Loucy (cell line): ENCODE measurements at regions not wholly inside any gene's neighbourhood (a gene's known extent, or its start where the extent isn't known, plus 50 kb on each side); places are given as distances from the start of the nearest gene placed in this dataset.

Experiments used
- H2AFZ ChIP-seq: fragments of 200-600 bp; sonication (generic); 2 replicates; pipeline ENCODE4 v1.6.0; 2016; ENCODE audit warnings: antibody characterized with exemption, mild to moderate bottlenecking, low read length, moderate library complexity
- H3F3A ChIP-seq: fragments of 200-600 bp; 2 replicates; pipeline ENCODE4 v1.6.0; 2016; ENCODE audit warnings: antibody characterized with exemption, low read depth, mild to moderate bottlenecking
- H3K27me3 ChIP-seq: fragments of 200-600 bp; sonication (generic); 2 replicates; pipeline ENCODE4 v1.6.1; 2014; ENCODE audit warnings: low read length, mild to moderate bottlenecking; ENCODE audit not compliant: insufficient read depth, poor library complexity, severe bottlenecking
- H3K36me3 ChIP-seq: fragments of 200-600 bp; sonication (generic); 2 replicates; pipeline ENCODE4 v1.6.1; 2016; ENCODE audit warnings: low read length; ENCODE audit not compliant: insufficient read depth
- H3K4me1 ChIP-seq: fragments of 200-600 bp; sonication (generic); 2 replicates; pipeline ENCODE4 v1.5.1; 2014; ENCODE audit warnings: low read length, mild to moderate bottlenecking; ENCODE audit not compliant: insufficient read depth, poor library complexity, severe bottlenecking
- H3K4me2 ChIP-seq: fragments of 200-600 bp; sonication (generic); 2 replicates; pipeline ENCODE4 v1.6.0; 2014; ENCODE audit warnings: antibody characterized with exemption, low read length, low read depth, mild to moderate bottlenecking; ENCODE audit not compliant: poor library complexity, severe bottlenecking
- H3K4me3 ChIP-seq: fragments of 200-600 bp; sonication (generic); 2 replicates; pipeline ENCODE4 v1.5.1; 2014; ENCODE audit warnings: low read length, mild to moderate bottlenecking, mixed read lengths; ENCODE audit not compliant: poor library complexity, severe bottlenecking
- H3K79me2 ChIP-seq: fragments of 200-600 bp; sonication (generic); 2 replicates; pipeline ENCODE4 v1.6.1; 2014; ENCODE audit warnings: low read length; ENCODE audit not compliant: insufficient read depth
- H3K9ac ChIP-seq: fragments of 200-600 bp; sonication (generic); 2 replicates; pipeline ENCODE4 v1.6.0; 2014; ENCODE audit warnings: mild to moderate bottlenecking, low read depth, low read length, moderate library complexity; ENCODE audit not compliant: poor library complexity, severe bottlenecking
- H3K9me2 ChIP-seq: fragments of 200-600 bp; sonication (generic); replicated peaks from 2 replicates; pipeline ENCODE4 v1.6.1; 2016; ENCODE audit warnings: low read depth, low read length, mixed read lengths
- H3K9me3 ChIP-seq: fragments of 200-600 bp; sonication (generic); 2 replicates; pipeline ENCODE4 v1.6.1; 2014; ENCODE audit warnings: mild to moderate bottlenecking, antibody characterized with exemption, low read length, low read depth; ENCODE audit not compliant: insufficient read depth
- H4K20me1 ChIP-seq: fragments of 200-600 bp; sonication (generic); 2 replicates; pipeline ENCODE4 v1.6.0; 2014; ENCODE audit warnings: antibody characterized with exemption, low read length, mild to moderate bottlenecking; ENCODE audit not compliant: insufficient read depth, poor library complexity, severe bottlenecking
- EZH2phosphoT487 ChIP-seq: fragments of 200-600 bp; IDR thresholded peaks from 2 replicates; pipeline ENCODE4 v1.6.1; 2018; ENCODE audit warnings: antibody characterized with exemption, mild to moderate bottlenecking, moderate library complexity, borderline replicate concordance
- TF ChIP-seq, protein P1 (sequence below): fragments of 200-600 bp; sonication (generic); conservative IDR thresholded peaks from 2 replicates; pipeline ENCODE4 v1.5.1; 2014; ENCODE audit warnings: mild to moderate bottlenecking, antibody characterized with exemption, low read length

DNA sequence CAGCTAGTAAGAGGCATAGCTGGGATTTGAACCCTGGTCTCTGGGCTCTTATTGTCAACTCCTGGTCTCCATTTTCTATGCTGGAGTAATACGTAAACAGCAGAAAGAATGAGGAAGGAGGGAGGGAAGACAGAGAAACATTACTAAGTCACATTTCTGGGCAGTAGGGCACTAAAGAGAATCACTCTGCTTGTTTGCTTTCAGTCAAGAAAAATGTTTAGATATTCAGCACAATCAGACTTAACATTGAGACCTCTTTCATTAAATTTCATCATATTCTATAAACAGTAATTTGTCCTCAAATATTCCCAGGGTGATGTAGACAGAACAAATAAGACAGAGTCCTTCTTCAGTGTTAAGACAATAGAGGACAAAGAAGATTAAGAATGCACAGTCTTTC lies 67.7 kb upstream of the BNC1 start:
- Histone ChIP-seq H3K4me3 (no peak overlapping the region), H4K20me1 (no peaks in the 10 kb centered on the region), H3K9ac (no peak overlapping the region)

DNA sequence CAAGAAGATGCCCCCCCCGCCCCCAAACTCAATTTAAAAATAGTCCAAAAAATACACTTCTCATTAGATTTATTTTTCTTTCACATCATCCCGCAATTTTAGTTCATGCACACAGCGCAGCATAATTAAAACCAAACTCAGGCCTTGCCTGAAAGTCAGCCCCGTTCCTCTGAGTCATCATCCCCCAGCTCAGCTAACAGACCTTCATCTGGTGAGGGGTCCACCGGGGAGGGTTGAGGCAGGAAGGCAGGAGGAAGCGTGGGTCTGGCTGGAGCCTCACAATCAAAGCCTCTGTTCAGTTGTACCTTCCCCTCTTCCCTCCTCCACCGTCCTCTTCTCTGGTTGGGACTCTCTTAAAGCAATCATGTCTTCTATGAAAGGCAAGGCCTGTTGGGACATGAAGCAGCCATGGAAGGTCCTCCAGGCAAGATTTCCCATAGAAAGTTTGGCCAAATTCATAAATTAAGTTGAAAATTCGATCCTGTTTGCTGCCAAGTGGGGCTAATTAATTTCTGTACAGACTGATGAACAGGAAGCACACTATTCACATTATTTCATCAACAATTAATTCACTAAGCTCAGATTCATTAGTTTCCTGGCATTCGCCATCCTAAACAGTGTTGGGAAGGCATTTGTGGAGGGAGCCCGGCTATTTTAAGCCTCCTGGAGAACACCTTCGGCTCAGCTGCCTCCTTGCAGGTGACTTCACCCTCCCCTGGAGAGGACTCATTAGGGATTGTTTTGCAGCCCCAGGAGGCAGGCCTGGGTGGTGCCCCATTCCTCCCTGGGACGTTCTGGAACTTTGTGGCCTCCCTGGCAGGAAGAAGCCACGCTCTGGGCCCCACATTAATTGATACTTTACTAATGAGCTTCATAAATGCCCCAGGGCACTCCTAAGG lies 72.3 kb upstream of the BNC1 start:
- Histone ChIP-seq H3K36me3 (no peaks in the 10 kb centered on the region), H2AFZ (peak overlapping the region; percentile 49; the same call in 1 of the 2 replicates), H3K4me3 (no peak overlapping the region), H3F3A (no peaks in the 10 kb centered on the region), H3K9me3 (no peaks in the 10 kb centered on the region), H3K4me1 (no peaks in the 10 kb centered on the region), H3K79me2 (no peaks in the 10 kb centered on the region), H3K9ac (no peak overlapping the region), H3K27me3 (no peaks in the 10 kb centered on the region), H4K20me1 (no peaks in the 10 kb centered on the region), H3K4me2 (no peak overlapping the region), H3K9me2 (no peaks in the 10 kb centered on the region)
- TF ChIP-seq EZH2phosphoT487 = no peak
- TF ChIP-seq, protein P1, sequence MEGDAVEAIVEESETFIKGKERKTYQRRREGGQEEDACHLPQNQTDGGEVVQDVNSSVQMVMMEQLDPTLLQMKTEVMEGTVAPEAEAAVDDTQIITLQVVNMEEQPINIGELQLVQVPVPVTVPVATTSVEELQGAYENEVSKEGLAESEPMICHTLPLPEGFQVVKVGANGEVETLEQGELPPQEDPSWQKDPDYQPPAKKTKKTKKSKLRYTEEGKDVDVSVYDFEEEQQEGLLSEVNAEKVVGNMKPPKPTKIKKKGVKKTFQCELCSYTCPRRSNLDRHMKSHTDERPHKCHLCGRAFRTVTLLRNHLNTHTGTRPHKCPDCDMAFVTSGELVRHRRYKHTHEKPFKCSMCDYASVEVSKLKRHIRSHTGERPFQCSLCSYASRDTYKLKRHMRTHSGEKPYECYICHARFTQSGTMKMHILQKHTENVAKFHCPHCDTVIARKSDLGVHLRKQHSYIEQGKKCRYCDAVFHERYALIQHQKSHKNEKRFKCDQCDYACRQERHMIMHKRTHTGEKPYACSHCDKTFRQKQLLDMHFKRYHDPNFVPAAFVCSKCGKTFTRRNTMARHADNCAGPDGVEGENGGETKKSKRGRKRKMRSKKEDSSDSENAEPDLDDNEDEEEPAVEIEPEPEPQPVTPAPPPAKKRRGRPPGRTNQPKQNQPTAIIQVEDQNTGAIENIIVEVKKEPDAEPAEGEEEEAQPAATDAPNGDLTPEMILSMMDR = no peak

More for the DNA sequence above, 67.7 kb upstream of the BNC1 start:
- Histone ChIP-seq H2AFZ (no peak overlapping the region), H3K9me3 (no peaks in the 10 kb centered on the region), H3K79me2 (no peaks in the 10 kb centered on the region), H3K4me2 (no peak overlapping the region), H3K4me1 (no peaks in the 10 kb centered on the region), H3K27me3 (no peaks in the 10 kb centered on the region), H3K36me3 (no peaks in the 10 kb centered on the region), H3F3A (no peaks in the 10 kb centered on the region), H3K9me2 (no peaks in the 10 kb centered on the region)
- TF ChIP-seq, protein P1 = no peak
- no peak for TF ChIP-seq EZH2phosphoT487

DNA sequence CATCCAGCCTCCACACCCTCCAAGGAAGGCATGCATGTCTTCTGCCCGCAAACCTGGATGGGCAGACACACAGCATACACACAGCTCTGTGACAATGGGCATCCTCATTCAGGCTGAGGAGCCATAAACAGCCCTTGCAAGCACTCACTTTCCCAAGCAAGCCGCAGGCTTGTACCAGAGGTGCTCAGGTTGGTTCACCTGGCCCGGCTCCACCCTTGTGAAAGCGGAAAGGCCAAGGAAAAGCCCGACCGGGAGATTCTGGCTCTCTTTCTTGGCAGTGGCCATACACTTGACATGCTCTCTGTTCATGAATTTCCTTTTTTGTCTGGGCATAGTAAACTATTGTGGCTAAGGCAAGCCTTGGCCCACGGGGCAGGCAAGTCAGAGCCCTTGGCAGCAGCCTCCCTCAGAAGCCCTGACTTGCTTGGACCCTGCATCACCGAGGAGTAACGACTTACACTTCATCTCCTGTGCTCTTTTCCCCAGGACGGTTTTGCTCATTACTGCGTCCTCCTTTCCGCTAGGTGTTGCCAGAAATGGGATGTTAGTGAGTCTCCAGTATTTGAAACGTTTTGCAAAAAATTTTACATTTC lies 74.6 kb upstream of the BNC1 start:
- no peaks in the 10 kb centered on the region for H3K36me3 ChIP-seq
- no peak overlapping the region for H3K9ac ChIP-seq
- H3K9me2 ChIP-seq = no peaks in the 10 kb centered on the region
- H3K27me3 ChIP-seq = no peaks in the 10 kb centered on the region
- H3K4me3 ChIP-seq = no peak overlapping the region
- no peaks in the 10 kb centered on the region for H3F3A ChIP-seq
- H4K20me1 ChIP-seq = no peaks in the 10 kb centered on the region
- H3K79me2 ChIP-seq = no peaks in the 10 kb centered on the region
- no peaks in the 10 kb centered on the region for H3K9me3 ChIP-seq
- H3K4me2 ChIP-seq = no peak overlapping the region
- no peaks in the 10 kb centered on the region for H3K4me1 ChIP-seq
- TF ChIP-seq, protein P1 = no peak
- no peak for TF ChIP-seq EZH2phosphoT487
- no peak overlapping the region for H2AFZ ChIP-seq
